T-cell (primary cell): ENCODE measurements at regions not wholly inside any gene's neighbourhood (a gene's known extent, or its start where the extent isn't known, plus 50 kb on each side); places are given as distances from the start of the nearest gene placed in this dataset.

Experiments used
- ATAC-seq, 4 experiments: fragments of 200-7000 bp in 3 of 4; fragments of 150-1000 bp in 1 of 4; cut with Tn5 transposase; replicated peaks in 1 of 4; 1 replicate in 3 of 4; 2 replicates in 1 of 4; pipeline ENCODE4 v1.10.0; 2021; ENCODE audit warnings: moderate library complexity in 3 of 4, mild to moderate bottlenecking in 2 of 4, moderate number of reproducible peaks in 1 of 4
- CTCF ChIA-PET, 2 donors: fragments of 300-600 bp; sonication (Branson Sonifier 250); formaldehyde crosslinking; loops; one replicate each; lab custom pipeline; 2022; ENCODE audit warnings: antibody characterized with exemption in 2 of 2; lab: Charles Lee
- POLR2A ChIA-PET, 2 donors: fragments of 300-600 bp; sonication (Branson Sonifier 250); formaldehyde crosslinking; loops; one replicate each; lab custom pipeline; 2022; ENCODE audit warnings: antibody characterized with exemption in 2 of 2; lab: Charles Lee
- DNase-seq, 35 experiments: peaks; one replicate each; pipeline versions ENCODE4 v3.0.0 to v3.0.0-alpha.2; 2013 to 2023
- H3K27ac ChIP-seq: one replicate; pipeline ENCODE4 v1.5.1; 2013; ENCODE audit warnings: low read length
- H3K27me3 ChIP-seq, 2 experiments: replicated peaks in 1 of 2; 1 replicate in 1 of 2; 2 replicates in 1 of 2; pipeline versions ENCODE4 v1.6.1 to v1.7.0; 2013; ENCODE audit warnings: low read length in 1 of 2, mixed read lengths in 1 of 2; ENCODE audit not compliant: control insufficient read depth in 2 of 2, insufficient read depth in 2 of 2; ENCODE audit errors: extremely low read depth in 1 of 2
- H3K36me3 ChIP-seq, 2 donors: 1 replicate in 1 of 2; 2 replicates in 1 of 2; pipeline versions ENCODE4 v1.6.1 to v1.7.0; 2013; ENCODE audit warnings: low read length in 1 of 2; ENCODE audit not compliant: control insufficient read depth in 2 of 2, insufficient read depth in 1 of 2; ENCODE audit errors: extremely low read depth in 1 of 2
- H3K4me1 ChIP-seq, 2 experiments: 1 replicate in 1 of 2; 2 replicates in 1 of 2; pipeline versions ENCODE4 v1.6.1 to v1.7.0; 2013; ENCODE audit warnings: low read length in 2 of 2, mixed read lengths in 1 of 2; ENCODE audit not compliant: insufficient read depth in 2 of 2, control insufficient read depth in 1 of 2; ENCODE audit errors: extremely low read depth in 1 of 2
- H3K4me3 ChIP-seq, 2 donors: 1 replicate in 1 of 2; 2 replicates in 1 of 2; pipeline versions ENCODE4 v1.5.1 to v1.7.0; 2013; ENCODE audit warnings: mild to moderate bottlenecking in 2 of 2, low read length in 1 of 2, moderate library complexity in 1 of 2; ENCODE audit not compliant: control insufficient read depth in 1 of 2; ENCODE audit errors: extremely low read depth in 1 of 2
- H3K9me3 ChIP-seq: 2 replicates; pipeline ENCODE4 v1.7.0; 2013
- H3K27ac Mint-ChIP-seq, 2 donors: one replicate each; pipeline ENCODE4 v1.8.0; 2020 to 2021; ENCODE audit warnings: mild to moderate bottlenecking in 2 of 2, mixed read lengths in 2 of 2
- H3K27me3 Mint-ChIP-seq, 2 donors: one replicate each; pipeline ENCODE4 v1.8.0; 2021 to 2022; ENCODE audit warnings: mixed read lengths in 2 of 2
- H3K36me3 Mint-ChIP-seq: one replicate; pipeline ENCODE4 v1.8.0; 2021; ENCODE audit warnings: mixed read lengths
- H3K4me1 Mint-ChIP-seq, 3 donors: one replicate each; pipeline ENCODE4 v1.8.0; 2020 to 2022; ENCODE audit warnings: mixed read lengths in 3 of 3, mild to moderate bottlenecking in 1 of 3
- H3K4me3 Mint-ChIP-seq, 3 donors: one replicate each; pipeline ENCODE4 v1.8.0; 2020 to 2022; ENCODE audit warnings: mild to moderate bottlenecking in 3 of 3, mixed read lengths in 3 of 3, moderate library complexity in 3 of 3
- H3K9me3 Mint-ChIP-seq, 3 donors: one replicate each; pipeline ENCODE4 v1.8.0; 2020 to 2022; ENCODE audit warnings: mixed read lengths in 3 of 3
- whole genome bisulfite sequencing: methylation state at CpG from one replicate; pipeline ENCODE4 v1.1.5; 2013; ENCODE audit warnings: missing lambda C conversion rate; ENCODE audit not compliant: insufficient coverage; 5-methylcytosine and 5-hydroxymethylcytosine counted together

DNA sequence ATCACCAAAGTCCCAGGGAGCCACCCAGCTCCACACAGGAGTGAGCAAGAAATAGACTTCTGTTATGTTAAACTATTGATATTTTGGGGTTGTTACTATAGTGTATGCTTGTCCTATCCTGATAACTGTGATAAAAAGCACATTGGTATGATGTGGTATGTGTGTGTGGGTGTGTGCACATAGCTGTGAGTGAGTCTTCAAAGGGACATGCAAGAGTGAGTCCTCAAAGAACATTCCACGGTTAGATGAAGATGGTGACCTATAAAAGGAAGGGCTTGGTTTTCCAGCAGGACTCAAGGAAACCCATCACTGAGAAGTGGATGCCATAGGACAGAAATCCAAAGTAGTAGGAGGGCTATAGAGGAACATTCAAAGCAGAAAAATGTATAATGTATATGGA, 342.9 kb downstream of the TSN start:
- Histone ChIP-seq H3K27ac (no peak overlapping the region), H3K27me3 (peaks cover 0 to 11% of the 10 kb centered on the region in 2 experiments), H3K36me3 (no peaks in the 10 kb centered on the region), H3K9me3 (no peaks in the 10 kb centered on the region), H3K4me3 (no peak overlapping the region), H3K4me1 (no peaks in the 10 kb centered on the region)
- H3K27ac Mint-ChIP-seq = no peak overlapping the region
- H3K27me3 Mint-ChIP-seq = peaks cover 3 to 5% of the 10 kb centered on the region in 2 donors
- H3K4me3 Mint-ChIP-seq = no peak overlapping the region
- H3K36me3 Mint-ChIP-seq = no peaks in the 10 kb centered on the region
- ATAC-seq (no peak), DNase-seq (no peak)
- H3K4me1 Mint-ChIP-seq = no peaks in the 10 kb centered on the region
- ChIA-PET CTCF (no interaction called here), POLR2A (no interaction called here)
- no peaks in the 10 kb centered on the region for H3K9me3 Mint-ChIP-seq
- 38% methylated on average over 1 of the region's 1 CpG for WGBS

DNA sequence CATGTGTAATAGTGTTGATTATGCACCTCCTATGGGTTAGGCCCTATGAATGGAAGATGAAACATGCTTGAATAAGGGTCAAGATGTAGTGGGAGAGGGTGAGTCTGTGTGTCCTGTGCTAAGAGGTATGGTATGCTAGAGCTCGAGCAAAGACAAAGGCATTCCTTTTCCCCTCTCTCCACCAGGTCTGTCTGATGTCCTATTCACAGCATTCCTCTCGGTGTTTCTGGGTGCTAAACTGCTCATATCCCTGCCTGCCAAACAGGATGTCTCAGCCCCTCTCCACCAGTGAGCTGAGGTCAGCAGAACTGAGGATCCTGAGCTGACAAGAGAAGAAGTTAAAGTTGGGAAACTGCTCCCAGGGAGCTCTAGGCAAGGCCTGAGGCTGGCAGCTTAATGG, 344.9 kb downstream of the TSN start:
- POLR2A ChIA-PET = no interaction called here
- Histone ChIP-seq H3K4me1 (no peaks in the 10 kb centered on the region), H3K9me3 (no peaks in the 10 kb centered on the region), H3K27me3 (peaks cover 0 to 8% of the 10 kb centered on the region in 2 experiments), H3K27ac (no peak overlapping the region), H3K36me3 (no peaks in the 10 kb centered on the region), H3K4me3 (no peak overlapping the region)
- ATAC-seq (no peak), DNase-seq (no peak)
- Mint-ChIP-seq H3K27me3 (no peaks in the 10 kb centered on the region), H3K36me3 (no peaks in the 10 kb centered on the region), H3K4me3 (no peak overlapping the region), H3K4me1 (no peaks in the 10 kb centered on the region), H3K27ac (no peak overlapping the region), H3K9me3 (peaks cover 0 to 4% (median 0%) of the 10 kb centered on the region in 3 donors)
- CTCF ChIA-PET = no interaction called here
- WGBS = no CpG with 5 or more reads among the region's 2 CpGs

DNA sequence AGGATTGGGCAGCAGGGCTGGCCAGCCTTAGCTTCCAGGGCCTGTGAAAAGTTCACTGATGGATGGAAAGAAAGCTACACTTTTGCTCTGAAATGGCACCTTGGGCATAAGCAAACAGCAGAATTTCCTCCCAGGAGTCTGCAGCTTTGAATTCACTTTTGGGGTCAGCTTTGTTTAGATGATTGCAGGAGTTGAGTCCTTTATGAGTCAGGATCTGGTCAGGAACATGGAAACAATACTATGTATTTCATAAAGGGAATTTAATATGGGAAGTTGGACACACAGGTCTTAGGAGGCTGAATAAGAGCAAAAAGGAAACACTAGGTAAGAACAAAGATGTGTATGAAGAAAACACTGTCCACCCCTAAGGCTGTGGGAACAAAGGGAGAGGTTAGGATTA, 345.3 kb downstream of the TSN start:
- Mint-ChIP-seq H3K27me3 (no peaks in the 10 kb centered on the region), H3K4me1 (no peaks in the 10 kb centered on the region), H3K9me3 (peaks cover 0 to 4% (median 0%) of the 10 kb centered on the region in 3 donors), H3K4me3 (no peak overlapping the region), H3K36me3 (no peaks in the 10 kb centered on the region), H3K27ac (no peak overlapping the region)
- Histone ChIP-seq H3K9me3 (no peaks in the 10 kb centered on the region), H3K27ac (no peak overlapping the region), H3K36me3 (no peaks in the 10 kb centered on the region), H3K4me1 (no peaks in the 10 kb centered on the region), H3K4me3 (no peak overlapping the region), H3K27me3 (peaks cover 0 to 8% of the 10 kb centered on the region in 2 experiments)
- CTCF ChIA-PET = no interaction called here
- DNase-seq (no peak), ATAC-seq (no peak)
- POLR2A ChIA-PET = no interaction called here

DNA sequence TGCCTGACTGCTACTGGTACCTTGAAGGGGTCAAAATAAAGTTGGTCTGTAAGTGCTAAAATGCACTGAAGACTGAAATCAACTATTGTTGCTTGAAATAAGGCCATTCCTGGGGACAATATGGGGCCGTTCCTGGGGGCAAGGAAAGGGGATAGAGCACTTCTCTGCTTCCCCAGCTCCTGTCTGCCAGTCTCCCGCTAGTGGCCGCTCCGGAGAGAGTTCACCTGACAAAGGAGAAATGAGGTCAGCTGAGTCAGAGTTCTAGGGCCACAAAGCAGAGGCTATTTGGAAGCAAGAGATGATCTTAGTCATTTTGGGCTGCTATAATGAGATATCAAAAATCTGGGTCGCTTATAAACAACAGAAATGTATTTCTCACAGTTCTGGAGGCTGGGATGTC, 345.9 kb downstream of the TSN start:
- H3K27me3 Mint-ChIP-seq = no peaks in the 10 kb centered on the region
- no peak overlapping the region for H3K27ac Mint-ChIP-seq
- ChIA-PET POLR2A (no interaction called here), CTCF (no interaction called here)
- no peaks in the 10 kb centered on the region for H3K4me1 Mint-ChIP-seq
- H3K4me3 ChIP-seq = no peak overlapping the region
- H3K9me3 ChIP-seq = no peaks in the 10 kb centered on the region
- H3K36me3 ChIP-seq = no peaks in the 10 kb centered on the region
- H3K9me3 Mint-ChIP-seq = peaks cover 0 to 4% (median 0%) of the 10 kb centered on the region in 3 donors
- no peaks in the 10 kb centered on the region for H3K36me3 Mint-ChIP-seq
- H3K27ac ChIP-seq = no peak overlapping the region
- H3K4me3 Mint-ChIP-seq = no peak overlapping the region
- no peak for DNase-seq
- WGBS = 85% methylated on average over 4 of the region's 5 CpGs
- H3K27me3 ChIP-seq = peaks cover 0 to 8% of the 10 kb centered on the region in 2 experiments
- H3K4me1 ChIP-seq = no peaks in the 10 kb centered on the region
- ATAC-seq = no peak

DNA sequence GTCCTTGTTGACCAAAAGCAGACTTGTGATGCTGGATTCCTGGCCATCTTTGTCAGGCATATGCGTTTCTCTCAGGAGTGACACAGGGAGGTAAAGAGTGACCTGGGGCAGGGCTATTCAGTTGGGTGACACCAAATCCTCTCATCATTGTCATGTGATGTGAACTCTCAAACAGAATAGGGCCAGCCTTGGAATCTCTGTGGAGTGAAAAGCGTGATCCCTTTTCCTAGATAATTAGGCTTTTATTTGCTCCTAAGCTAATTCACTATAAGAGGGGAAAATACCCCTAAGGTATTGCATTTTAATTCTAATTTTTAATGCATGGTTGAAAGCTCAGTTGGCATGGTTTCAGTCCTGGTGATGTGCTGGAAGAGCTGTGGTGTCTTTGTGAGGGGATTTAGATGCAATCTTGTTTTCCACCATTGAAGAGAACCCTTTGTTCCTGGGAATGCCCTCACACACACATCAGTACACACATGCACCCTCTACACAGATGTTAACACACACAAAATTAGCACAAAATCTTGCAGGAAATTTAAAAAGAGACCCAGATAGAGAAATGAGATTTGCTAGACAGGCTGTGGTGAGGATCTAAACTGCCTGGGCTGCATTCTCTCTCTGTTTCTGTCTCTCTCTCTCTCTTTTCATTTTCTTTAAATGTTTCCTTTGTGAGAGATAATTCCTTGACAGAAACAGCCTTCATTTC, 349.9 kb downstream of the TSN start:
- Mint-ChIP-seq H3K9me3 (peaks cover 0 to 4% (median 0%) of the 10 kb centered on the region in 3 donors), H3K4me1 (no peaks in the 10 kb centered on the region), H3K36me3 (no peaks in the 10 kb centered on the region), H3K27me3 (peaks cover 5 to 6% of the 10 kb centered on the region in 2 donors), H3K27ac (no peak overlapping the region), H3K4me3 (no peak overlapping the region)
- no CpG with 5 or more reads among the region's 2 CpGs for WGBS
- no peaks in the 10 kb centered on the region for H3K36me3 ChIP-seq
- no peaks in the 10 kb centered on the region for H3K4me1 ChIP-seq
- ATAC-seq (no peak), DNase-seq (no peak)
- CTCF ChIA-PET = no interaction called here
- POLR2A ChIA-PET = no interaction called here
- H3K9me3 ChIP-seq = no peaks in the 10 kb centered on the region
- no peak overlapping the region for H3K4me3 ChIP-seq
- H3K27ac ChIP-seq = no peak overlapping the region
- peaks cover 0 to 12% of the 10 kb centered on the region in 2 experiments for H3K27me3 ChIP-seq

DNA sequence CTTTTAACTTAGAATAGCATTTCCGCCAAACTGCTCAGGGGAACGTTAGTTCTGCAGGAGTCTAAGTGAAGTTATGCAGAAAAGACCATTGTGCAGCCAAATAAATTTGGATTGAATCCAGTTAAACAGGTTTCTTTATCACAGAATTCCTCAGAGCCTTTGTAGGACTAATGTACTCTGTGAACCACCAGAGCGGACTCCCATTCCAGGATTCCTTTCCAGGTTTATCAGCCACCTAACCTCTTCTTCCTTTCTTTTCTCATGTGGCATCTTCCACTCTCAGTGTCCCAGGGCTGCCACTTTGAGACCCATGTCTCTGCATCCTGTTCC, 350.4 kb downstream of the TSN start:
- ATAC-seq (no peak), DNase-seq (no peak)
- WGBS = 0% methylated on average over 1 of the region's 3 CpGs
- Histone ChIP-seq H3K9me3 (no peaks in the 10 kb centered on the region), H3K27me3 (peaks cover 0 to 10% of the 10 kb centered on the region in 2 experiments), H3K4me3 (no peak overlapping the region), H3K4me1 (no peaks in the 10 kb centered on the region), H3K27ac (no peak overlapping the region), H3K36me3 (no peaks in the 10 kb centered on the region)
- Mint-ChIP-seq H3K36me3 (no peaks in the 10 kb centered on the region), H3K4me3 (no peak overlapping the region), H3K27me3 (peaks cover 5 to 6% of the 10 kb centered on the region in 2 donors), H3K9me3 (peaks cover 0 to 4% (median 0%) of the 10 kb centered on the region in 3 donors), H3K4me1 (no peaks in the 10 kb centered on the region), H3K27ac (no peak overlapping the region)
- ChIA-PET CTCF (no interaction called here), POLR2A (no interaction called here)

DNA sequence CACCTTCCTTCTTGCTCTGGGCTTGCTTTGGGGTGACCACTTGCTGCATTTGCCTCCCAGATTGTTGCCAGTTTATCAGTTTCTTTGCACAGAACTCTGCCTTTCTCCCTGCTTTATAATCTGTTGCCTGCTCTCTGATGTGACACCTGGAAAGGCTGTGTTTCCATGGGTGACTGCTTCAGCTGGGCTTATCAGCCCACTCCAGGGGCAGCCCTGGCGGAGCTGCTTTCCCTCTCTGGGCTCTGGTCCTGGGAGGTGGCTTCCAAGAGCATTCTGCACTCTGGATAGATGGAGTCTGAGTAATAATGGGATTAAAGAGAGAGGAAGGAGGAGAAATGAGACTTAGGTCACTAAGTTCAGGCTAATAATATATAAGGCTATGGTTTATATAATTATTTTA, 352.7 kb downstream of the TSN start:
- H3K4me3 ChIP-seq = no peak overlapping the region
- POLR2A ChIA-PET = no interaction called here
- peaks cover 5 to 6% of the 10 kb centered on the region in 2 donors for H3K27me3 Mint-ChIP-seq
- H3K9me3 ChIP-seq = no peaks in the 10 kb centered on the region
- H3K27me3 ChIP-seq = peaks cover 0 to 6% of the 10 kb centered on the region in 2 experiments
- no peaks in the 10 kb centered on the region for H3K4me1 ChIP-seq
- H3K36me3 ChIP-seq = no peaks in the 10 kb centered on the region
- no peaks in the 10 kb centered on the region for H3K4me1 Mint-ChIP-seq
- peaks cover 0 to 4% (median 0%) of the 10 kb centered on the region in 3 donors for H3K9me3 Mint-ChIP-seq
- no peak for ATAC-seq
- H3K36me3 Mint-ChIP-seq = no peaks in the 10 kb centered on the region
- CTCF ChIA-PET = no interaction called here
- no peak overlapping the region for H3K27ac ChIP-seq
- H3K27ac Mint-ChIP-seq = no peak overlapping the region
- no CpG with 5 or more reads among the region's 1 CpG for WGBS
- no peak overlapping the region for H3K4me3 Mint-ChIP-seq
- no peak for DNase-seq
